GM19468 (cell line): ENCODE measurements at regions not wholly inside any gene's neighbourhood (a gene's known extent, or its start where the extent isn't known, plus 50 kb on each side); places are given as distances from the start of the nearest gene placed in this dataset.

ENCODE experiments used
- ATAC-seq: cut with Tn5 transposase; IDR thresholded peaks from one replicate; pipeline ENCODE4 v1.9.1; 2021; ENCODE audit warnings: mild to moderate bottlenecking, moderate library complexity, moderate number of reproducible peaks; ENCODE audit not compliant: unreplicated experiment; ENCODE audit errors: extremely low read depth

- ATAC-seq = no peak
Observed at GRCh38 chr9:549455-549997, 292.0 kb upstream of the DMRT1 start.

- no peak for ATAC-seq
Observed at GRCh38 chr9:550333-550732, 291.2 kb upstream of the DMRT1 start.

GRCh38 chr9:551986-552929 lies 289.2 kb upstream of the DMRT1 start:
- ATAC-seq = no peak

- no peak for ATAC-seq
Observed at GRCh38 chr9:555493-555892, 286.0 kb upstream of the DMRT1 start.

GRCh38 chr9:556199-556598 lies 285.3 kb upstream of the DMRT1 start:
- ATAC-seq = no peak

- ATAC-seq = no peak
Observed at GRCh38 chr9:556675-557074, 284.8 kb upstream of the DMRT1 start.

GRCh38 chr9:557601-558201 lies 283.8 kb upstream of the DMRT1 start:
- ATAC-seq = no peak

- no peak for ATAC-seq
Observed at GRCh38 chr9:561427-561826, 280.1 kb upstream of the DMRT1 start.

GRCh38 chr9:563200-563599 lies 278.3 kb upstream of the DMRT1 start:
- ATAC-seq = no peak

- ATAC-seq = no peak
Observed at GRCh38 chr9:565528-565927, 276.0 kb upstream of the DMRT1 start.

GRCh38 chr9:567128-567746 lies 274.3 kb upstream of the DMRT1 start:
- no peak for ATAC-seq

- no peak for ATAC-seq
Observed at GRCh38 chr9:567747-568305, 273.7 kb upstream of the DMRT1 start.

GRCh38 chr9:569296-569695 lies 272.2 kb upstream of the DMRT1 start:
- ATAC-seq = no peak

GRCh38 chr9:570187-570586 lies 271.3 kb upstream of the DMRT1 start:
- no peak for ATAC-seq

GRCh38 chr9:571066-571465 lies 270.4 kb upstream of the DMRT1 start:
- ATAC-seq = no peak

GRCh38 chr9:571741-572140 lies 269.8 kb upstream of the DMRT1 start:
- no peak for ATAC-seq

- no peak for ATAC-seq
Observed at GRCh38 chr9:573691-574410, 267.6 kb upstream of the DMRT1 start.

- no peak for ATAC-seq
Observed at GRCh38 chr9:575139-575538, 266.4 kb upstream of the DMRT1 start.

- ATAC-seq = no peak
Observed at GRCh38 chr9:580652-581342, 260.7 kb upstream of the DMRT1 start.
